GM12874 (cell line): ENCODE measurements at regions not wholly inside any gene's neighbourhood (a gene's known extent, or its start where the extent isn't known, plus 50 kb on each side); places are given as distances from the start of the nearest gene placed in this dataset.

Source experiments
- TF ChIP-seq, protein P1 (sequence below): IDR thresholded peaks from 2 replicates; pipeline ENCODE4 v1.5.1; 2011; ENCODE audit warnings: low read depth, mild to moderate bottlenecking, control low read depth, low read length, moderate library complexity; ENCODE audit not compliant: insufficient read depth

DNA sequence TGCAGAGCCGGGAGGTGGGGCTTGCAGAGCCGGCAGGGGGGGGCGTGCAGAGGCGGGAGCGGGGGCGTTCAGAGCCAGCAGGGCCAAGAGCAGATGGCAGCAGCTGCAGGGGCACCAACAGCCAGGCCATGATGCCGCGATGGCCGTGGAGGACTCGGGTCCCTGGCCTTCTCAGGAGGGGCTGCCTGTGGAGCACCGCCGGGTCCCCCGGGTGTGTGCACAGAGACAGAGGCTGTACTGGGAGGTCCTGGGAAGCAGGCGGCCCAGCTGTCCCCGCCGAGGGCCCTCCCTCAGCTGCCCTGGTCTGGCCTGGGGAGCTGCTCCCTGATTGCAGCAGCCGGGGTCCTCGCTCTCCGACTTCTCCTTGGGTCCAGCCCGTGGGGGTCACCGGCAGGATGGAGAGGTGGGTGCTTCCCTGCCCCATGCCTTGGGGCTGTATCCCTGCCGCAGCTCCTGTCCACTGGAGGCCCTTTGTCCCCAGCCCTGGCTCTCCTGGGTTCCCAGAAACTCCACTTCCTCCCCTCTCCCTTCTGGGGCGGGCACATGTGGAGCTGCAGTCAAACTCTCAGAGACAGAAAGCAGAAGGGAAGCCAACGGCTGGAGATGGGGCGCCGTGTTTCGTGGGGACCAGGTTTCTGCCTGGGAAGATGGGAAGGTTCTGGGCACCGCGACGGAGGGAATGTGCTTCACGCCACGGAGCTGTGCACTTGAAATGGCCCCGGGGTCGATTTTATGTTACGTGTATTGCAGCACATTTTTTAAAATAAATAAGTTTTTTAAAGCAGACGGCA, 75.8 kb upstream of the GALNT9 start:
- TF ChIP-seq, protein P1, sequence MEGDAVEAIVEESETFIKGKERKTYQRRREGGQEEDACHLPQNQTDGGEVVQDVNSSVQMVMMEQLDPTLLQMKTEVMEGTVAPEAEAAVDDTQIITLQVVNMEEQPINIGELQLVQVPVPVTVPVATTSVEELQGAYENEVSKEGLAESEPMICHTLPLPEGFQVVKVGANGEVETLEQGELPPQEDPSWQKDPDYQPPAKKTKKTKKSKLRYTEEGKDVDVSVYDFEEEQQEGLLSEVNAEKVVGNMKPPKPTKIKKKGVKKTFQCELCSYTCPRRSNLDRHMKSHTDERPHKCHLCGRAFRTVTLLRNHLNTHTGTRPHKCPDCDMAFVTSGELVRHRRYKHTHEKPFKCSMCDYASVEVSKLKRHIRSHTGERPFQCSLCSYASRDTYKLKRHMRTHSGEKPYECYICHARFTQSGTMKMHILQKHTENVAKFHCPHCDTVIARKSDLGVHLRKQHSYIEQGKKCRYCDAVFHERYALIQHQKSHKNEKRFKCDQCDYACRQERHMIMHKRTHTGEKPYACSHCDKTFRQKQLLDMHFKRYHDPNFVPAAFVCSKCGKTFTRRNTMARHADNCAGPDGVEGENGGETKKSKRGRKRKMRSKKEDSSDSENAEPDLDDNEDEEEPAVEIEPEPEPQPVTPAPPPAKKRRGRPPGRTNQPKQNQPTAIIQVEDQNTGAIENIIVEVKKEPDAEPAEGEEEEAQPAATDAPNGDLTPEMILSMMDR = no peak

DNA sequence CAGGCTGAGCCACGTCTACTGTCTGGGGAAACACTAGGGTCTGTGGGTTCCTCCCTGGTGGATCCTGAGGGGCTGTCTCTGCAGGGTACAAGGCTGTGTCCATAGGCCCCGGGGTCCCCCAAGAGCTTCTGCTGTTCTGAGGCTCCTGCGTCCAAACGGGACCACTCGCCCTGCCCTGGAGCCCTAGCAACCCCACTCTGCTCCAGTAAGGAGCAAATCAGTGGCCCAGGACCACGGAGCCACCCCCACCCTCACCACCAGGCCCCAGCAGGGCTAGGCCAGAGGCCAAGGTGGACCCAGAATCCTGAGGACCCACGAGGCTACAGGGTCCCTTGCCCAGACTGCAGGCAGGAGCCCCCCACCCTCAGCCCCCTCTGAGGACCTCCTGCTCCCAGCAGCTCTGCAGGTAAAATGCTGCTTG, 75.1 kb upstream of the GALNT9 start:
- TF ChIP-seq, protein P1 = no peak

DNA sequence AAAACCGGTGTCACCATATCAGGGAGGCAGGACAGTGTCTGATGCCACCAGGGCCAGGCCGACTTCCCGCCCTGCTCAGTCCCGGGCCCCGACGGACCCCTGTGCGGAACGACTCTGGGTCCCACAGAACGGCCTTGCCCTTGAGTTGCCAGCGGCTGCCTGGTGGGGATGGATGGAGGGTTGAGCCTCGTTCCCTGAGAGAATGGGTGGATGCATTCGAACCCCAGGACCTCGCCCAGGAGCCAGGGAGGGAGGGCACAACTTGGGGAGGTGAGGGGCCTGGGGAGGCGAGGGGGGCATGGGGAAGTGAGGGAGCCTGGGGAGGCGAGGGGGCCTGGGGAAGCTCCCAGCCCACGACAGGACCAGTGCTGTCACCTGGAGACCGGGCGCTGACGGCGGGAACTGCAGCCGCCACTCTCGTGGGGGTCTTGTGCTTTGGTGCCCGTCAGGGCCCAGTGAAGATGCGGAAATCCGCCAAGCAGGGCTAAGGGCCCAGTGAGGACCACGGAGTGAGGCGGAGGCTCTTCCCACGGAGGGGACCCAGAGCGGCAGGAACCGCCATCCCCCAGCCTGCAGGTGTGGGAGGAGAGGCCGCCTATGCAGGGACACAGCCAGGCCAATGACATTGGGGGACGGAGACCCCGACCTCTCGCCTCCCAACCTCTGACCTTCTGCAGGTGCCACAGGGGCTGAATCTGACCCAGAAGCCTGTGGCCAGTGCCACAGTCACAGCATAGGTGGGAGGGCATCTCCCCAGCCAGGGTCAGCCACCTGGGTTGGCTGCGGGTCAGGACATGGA, 74.4 kb upstream of the GALNT9 start:
- TF ChIP-seq, protein P1 = no peak

DNA sequence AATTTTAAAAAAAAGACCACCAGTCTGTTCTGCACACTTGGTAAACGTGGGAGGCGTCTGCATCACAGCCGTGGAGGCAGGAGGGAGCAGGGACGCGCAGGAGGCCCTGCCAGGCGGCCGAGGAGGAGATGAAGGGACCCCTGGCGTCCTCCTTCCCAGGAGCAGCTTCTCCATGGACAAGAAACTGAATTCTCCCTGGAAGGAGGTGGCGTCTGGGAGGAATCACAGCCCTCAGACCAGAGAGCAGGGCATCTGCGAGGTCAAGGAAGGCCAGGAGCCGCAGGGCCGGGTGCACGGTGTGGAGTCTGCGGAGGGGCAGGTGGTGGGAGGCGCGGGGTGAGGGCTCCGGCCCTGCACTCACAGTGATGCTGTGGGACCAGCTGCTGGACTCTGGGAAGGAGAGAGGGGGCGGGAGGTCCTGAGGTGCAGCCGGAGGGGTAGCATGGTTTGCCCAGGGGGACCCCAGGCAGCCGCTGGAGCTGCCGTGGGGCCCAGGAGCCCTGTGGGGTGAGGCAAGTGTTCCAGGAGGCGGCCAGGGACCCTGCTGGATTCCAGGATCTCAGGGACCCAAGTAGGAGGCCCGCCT, 73.5 kb upstream of the GALNT9 start:
- TF ChIP-seq, protein P1 = no peak

DNA sequence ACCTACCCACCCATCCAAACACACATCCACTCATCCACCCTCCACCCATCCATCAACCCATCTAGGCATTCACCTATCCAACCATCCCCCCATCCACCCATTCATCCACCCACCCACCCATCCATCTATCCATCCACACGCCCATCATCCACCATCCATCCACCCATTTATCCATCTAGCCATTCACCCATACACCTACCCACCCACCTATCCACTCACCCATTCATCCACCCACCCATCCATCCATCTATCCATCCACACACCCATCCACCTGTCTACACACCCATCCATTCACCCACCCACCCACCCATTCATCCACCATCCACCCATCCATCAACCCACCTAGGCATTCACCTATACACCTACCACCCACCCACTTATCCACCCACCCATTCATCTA, 72.6 kb upstream of the GALNT9 start:
- TF ChIP-seq, protein P1 = no peak

DNA sequence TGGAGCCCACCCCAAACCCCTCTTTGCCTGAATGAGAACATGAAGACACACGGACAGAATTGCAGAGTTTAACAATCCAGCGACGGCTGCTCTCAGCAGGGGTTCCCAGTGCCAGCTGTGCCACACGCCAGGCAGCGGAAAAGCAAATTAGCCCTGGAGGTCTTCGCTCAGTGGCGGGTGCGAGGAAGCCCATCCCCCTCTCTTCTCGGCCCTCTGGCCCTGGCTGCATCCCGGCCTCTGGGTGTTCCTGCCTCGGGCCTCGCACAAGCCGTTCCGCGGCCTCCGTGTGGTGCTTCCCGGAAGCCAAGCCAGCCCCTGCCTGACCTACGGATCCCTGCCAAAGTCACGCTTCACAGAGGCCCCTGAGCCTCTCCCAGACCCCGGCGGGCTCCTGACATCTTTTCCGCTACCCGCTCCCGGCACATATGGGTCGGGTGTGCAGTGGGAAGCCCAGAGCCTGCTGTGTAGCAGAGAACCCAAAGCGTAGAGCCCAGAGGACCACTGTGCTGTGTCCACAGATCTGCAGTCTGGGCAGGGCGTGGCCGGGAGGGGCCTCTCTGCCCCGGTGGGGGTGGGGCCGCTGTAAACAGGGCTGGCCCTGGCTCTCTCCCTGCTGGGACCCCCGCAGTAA, 70.7 kb upstream of the GALNT9 start:
- TF ChIP-seq, protein P1 = no peak
